A549 (cell line): ENCODE measurements at regions not wholly inside any gene's neighbourhood (a gene's known extent, or its start where the extent isn't known, plus 50 kb on each side); places are given as distances from the start of the nearest gene placed in this dataset.

ENCODE experiments used
- ATAC-seq, 2 experiments: fragments of 200-7000 bp in 1 of 2; fragments of >200 bp in 1 of 2; cut with Nextera tagmentation in 1 of 2; cut with Tn5 transposase in 1 of 2; 3 replicates each; pipeline versions ENCODE4 v1.8.0 to v1.9.1; 2018 to 2020; ENCODE audit warnings: mild to moderate bottlenecking in 1 of 2, moderate library complexity in 1 of 2
- CTCF ChIA-PET: fragments of 300-600 bp; sonication (Branson Sonifier 250); formaldehyde crosslinking; extraction: SDS; loops from one replicate; lab custom pipeline; 2021; ENCODE audit warnings: antibody characterized with exemption, inconsistent platforms; lab: Yijun Ruan, JAX
- POLR2A ChIA-PET: fragments of 350-600 bp; formaldehyde crosslinking; extraction: SDS; loops from one replicate; lab custom pipeline; 2021; ENCODE audit warnings: antibody characterized with exemption, inconsistent platforms; lab: Yijun Ruan, JAX
- DNase-seq, 2 experiments: peaks; one replicate each; pipeline versions ENCODE4 v3.0.0 to v3.0.0-alpha.2; 2011 to 2016; ENCODE audit warnings: low read depth in 1 of 2, low spot score in 1 of 2
- FAIRE-seq: peaks from 2 replicates; lab custom pipeline; 2011; peaks lifted over from hg19 to GRCh38; lab: Jason Lieb, UNC
- H3K27ac ChIP-seq, 2 experiments: fragments of >200 bp; sonication (Bioruptor Twin); formaldehyde crosslinking; 3 replicates each; pipeline ENCODE4 v1.5.1; 2016 to 2017
- H3K4me1 ChIP-seq: fragments of >200 bp; sonication (Bioruptor Twin); formaldehyde crosslinking; 3 replicates; pipeline ENCODE4 v1.6.1; 2016
- H3K4me2 ChIP-seq: fragments of >200 bp; sonication (Bioruptor Twin); formaldehyde crosslinking; 3 replicates; pipeline ENCODE4 v1.6.1; 2016
- H3K4me3 ChIP-seq: fragments of >200 bp; sonication (Bioruptor Twin); formaldehyde crosslinking; 3 replicates; pipeline ENCODE4 v1.5.1; 2016
- H3K9me3 ChIP-seq: fragments of >200 bp; sonication (Bioruptor Twin); formaldehyde crosslinking; 3 replicates; pipeline ENCODE4 v1.6.1; 2016
- BCL3 ChIP-seq: fragments of >200 bp; sonication (Bioruptor Twin); formaldehyde crosslinking; IDR thresholded peaks from 3 replicates; pipeline ENCODE4 v1.6.1; 2016
- BHLHE40 ChIP-seq: IDR thresholded peaks from 2 replicates; pipeline ENCODE4 v1.6.1; 2012; ENCODE audit warnings: low read depth, low read length, inconsistent platforms
- CBX8 ChIP-seq: fragments of 200-600 bp; sonication (generic); IDR thresholded peaks from 2 replicates; pipeline ENCODE4 v1.6.1; 2016
- CEBPB ChIP-seq, 2 experiments: fragments of >200 bp in 1 of 2; sonication (Bioruptor Twin) in 1 of 2; formaldehyde crosslinking in 1 of 2; IDR thresholded peaks; 2 replicates each; pipeline ENCODE4 v1.6.1; 2012 to 2016
- CTCF ChIP-seq: fragments of >200 bp; sonication (Bioruptor Twin); formaldehyde crosslinking; IDR thresholded peaks from 3 replicates; pipeline ENCODE4 v1.5.1; 2016
- E2F6 ChIP-seq: IDR thresholded peaks from 2 replicates; pipeline ENCODE4 v1.6.1; 2012; ENCODE audit warnings: low read depth, borderline replicate concordance
- EHMT2 ChIP-seq: fragments of 200-600 bp; sonication (generic); IDR thresholded peaks from 2 replicates; pipeline ENCODE4 v1.6.1; 2016; ENCODE audit warnings: antibody characterized with exemption, low read depth, mild to moderate bottlenecking, moderate library complexity
- ESRRA ChIP-seq: fragments of 150-350 bp; IDR thresholded peaks from 2 replicates; pipeline ENCODE4 v1.6.1; 2014; ENCODE audit warnings: mild to moderate bottlenecking, low read length, borderline replicate concordance
- FOSB ChIP-seq: fragments of 250-450 bp; sonication (Bioruptor Pico); IDR thresholded peaks from 2 replicates; pipeline ENCODE4 v1.5.0; 2020; ENCODE audit warnings: mild to moderate bottlenecking, moderate library complexity
- FOSL2 ChIP-seq, 2 experiments: fragments of 450-650 bp in 1 of 2; fragments of >200 bp in 1 of 2; sonication (Bioruptor Twin) in 1 of 2; formaldehyde crosslinking; IDR thresholded peaks; 2 replicates each; pipeline versions ENCODE4 v1.5.0 to v1.6.1; 2016 to 2020; ENCODE audit warnings: mild to moderate bottlenecking in 1 of 2, moderate library complexity in 1 of 2
- FOXS1 ChIP-seq: fragments of 250-450 bp; sonication (Bioruptor Pico); IDR thresholded peaks from 2 replicates; pipeline ENCODE4 v1.5.0; 2020; ENCODE audit warnings: mild to moderate bottlenecking, moderate library complexity
- HDAC2 ChIP-seq: fragments of 200-600 bp; sonication (generic); IDR thresholded peaks from 2 replicates; pipeline ENCODE4 v1.6.1; 2016
- JUN ChIP-seq, 2 experiments: fragments of >200 bp; sonication (Bioruptor Twin); formaldehyde crosslinking; IDR thresholded peaks; 2 replicates in 1 of 2; 3 replicates in 1 of 2; pipeline ENCODE4 v1.6.1; 2016 to 2017
- KDM5A ChIP-seq: fragments of 200-600 bp; sonication (generic); IDR thresholded peaks from 2 replicates; pipeline ENCODE4 v1.6.1; 2016; ENCODE audit warnings: antibody characterized with exemption, mild to moderate bottlenecking
- MAFK ChIP-seq: fragments of 450-650 bp; IDR thresholded peaks from 2 replicates; pipeline ENCODE4 v1.6.1; 2014; ENCODE audit not compliant: partially characterized antibody
- MAZ ChIP-seq: fragments of 150-350 bp; IDR thresholded peaks from 2 replicates; pipeline ENCODE4 v1.6.1; 2014; ENCODE audit warnings: antibody characterized with exemption, low read depth, low read length, borderline replicate concordance
- POLR2A ChIP-seq: IDR thresholded peaks from 2 replicates; pipeline ENCODE4 v1.6.1; 2012; ENCODE audit warnings: mild to moderate bottlenecking, low read length
- POLR2AphosphoS2 ChIP-seq: conservative IDR thresholded peaks from 2 replicates; pipeline ENCODE4 v1.6.1; 2012; ENCODE audit warnings: low read length, improper control_type of control experiment, inconsistent platforms
- REST ChIP-seq: fragments of 200-600 bp; sonication (generic); IDR thresholded peaks from 2 replicates; pipeline ENCODE4 v1.6.1; 2016; ENCODE audit warnings: antibody characterized with exemption, mild to moderate bottlenecking, moderate library complexity
- RFX5 ChIP-seq: fragments of 450-650 bp; IDR thresholded peaks from 2 replicates; pipeline ENCODE4 v1.7.1; 2014; ENCODE audit warnings: antibody characterized with exemption, mild to moderate bottlenecking, moderate library complexity
- RNF2 ChIP-seq: fragments of 200-600 bp; sonication (generic); IDR thresholded peaks from 2 replicates; pipeline ENCODE4 v1.6.1; 2016; ENCODE audit warnings: low read depth, mild to moderate bottlenecking, antibody characterized with exemption, moderate library complexity, borderline replicate concordance
- SREBF2 ChIP-seq: fragments of 450-650 bp; IDR thresholded peaks from 2 replicates; pipeline ENCODE4 v1.6.1; 2014; ENCODE audit warnings: mild to moderate bottlenecking, moderate library complexity
- TFCP2L1 ChIP-seq: fragments of 250-450 bp; sonication (Bioruptor Pico); IDR thresholded peaks from 2 replicates; pipeline ENCODE4 v1.5.0; 2021; ENCODE audit warnings: mild to moderate bottlenecking
- USF2 ChIP-seq: fragments of 450-650 bp; IDR thresholded peaks from 2 replicates; pipeline ENCODE4 v1.6.1; 2014; ENCODE audit warnings: antibody characterized with exemption
- ZFP36 ChIP-seq: fragments of 450-650 bp; IDR thresholded peaks from 2 replicates; pipeline ENCODE4 v1.6.1; 2014; ENCODE audit warnings: borderline replicate concordance; ENCODE audit not compliant: partially characterized antibody
- ZNF302 ChIP-seq: fragments of 250-450 bp; sonication (Bioruptor Pico); IDR thresholded peaks from 2 replicates; pipeline ENCODE4 v1.9.0; 2021; ENCODE audit warnings: inconsistent platforms, mild to moderate bottlenecking, moderate library complexity
- ZSCAN20 ChIP-seq: fragments of 250-450 bp; sonication (Bioruptor Pico); IDR thresholded peaks from 2 replicates; pipeline ENCODE4 v1.8.0; 2022; ENCODE audit warnings: mild to moderate bottlenecking, moderate library complexity
- WGBS: methylation state at CpG from one replicate; pipeline ENCODE4 v1.1.6; 2017; ENCODE audit errors: missing lambda C conversion rate; 5-methylcytosine and 5-hydroxymethylcytosine counted together

GRCh38 chr4:4782969-4783368 lies 76.5 kb upstream of the MSX1 start:
- FAIRE-seq (no peak), DNase-seq (no peak), ATAC-seq (no peak)
- 52% methylated on average over 8 of the region's 8 CpGs for WGBS
- no peaks in the 10 kb centered on the region for H3K9me3 ChIP-seq
- CTCF ChIA-PET: no interaction called here
- no peak overlapping the region for H3K4me3 ChIP-seq
- no peak overlapping the region for H3K27ac ChIP-seq
- H3K4me2 ChIP-seq: no peak overlapping the region
- H3K4me1 ChIP-seq: no peaks in the 10 kb centered on the region
- TF ChIP-seq JUN (IDR thresholded peaks at IDR 0.05): no peak
- TF ChIP-seq USF2: no peak
- no peak for TF ChIP-seq BHLHE40
- no peak for TF ChIP-seq ZFP36
- TF ChIP-seq MAZ: no peak
- TF ChIP-seq CBX8: no peak
- TF ChIP-seq MAFK: no peak
- TF ChIP-seq REST: no peak
- no peak for TF ChIP-seq E2F6
- TF ChIP-seq HDAC2: no peak
- TF ChIP-seq FOSL2 (IDR thresholded peaks at IDR 0.05): no peak
- no peak for TF ChIP-seq FOSL2 (CRISPR knock-in tag; IDR thresholded peaks at IDR 0.05)
- no peak for TF ChIP-seq POLR2A
- no peak for TF ChIP-seq SREBF2
- no peak for TF ChIP-seq FOXS1 (CRISPR knock-in tag)
- no peak for TF ChIP-seq ZNF302 (CRISPR knock-in tag)
- POLR2A ChIA-PET: no interaction called here

GRCh38 chr4:4781936-4782707 lies 77.3 kb upstream of the MSX1 start:
- Histone ChIP-seq H3K4me2 (no peak overlapping the region), H3K9me3 (no peaks in the 10 kb centered on the region)
- CTCF ChIA-PET: interaction anchor here (0.6 kb wide), 1 partner anchor 196 kb away, joined by 3 read pairs; no protein-coding TSS in a partner anchor

GRCh38 chr4:4780729-4781244 lies 78.7 kb upstream of the MSX1 start:
- TF ChIP-seq CEBPB (IDR thresholded peaks at IDR 0.05) (no peak), SREBF2 (no peak), USF2 (no peak), ZSCAN20 (CRISPR knock-in tag) (no peak), BCL3 (no peak), ZNF302 (CRISPR knock-in tag) (no peak), KDM5A (no peak), EHMT2 (no peak), POLR2AphosphoS2 (no peak), CTCF (no peak), TFCP2L1 (no peak)
- FAIRE-seq (no peak), DNase-seq (peak in 1 of 2 experiments; percentile 6), ATAC-seq (no peak)
- CTCF ChIA-PET: no interaction called here
- H3K4me3 ChIP-seq: no peak overlapping the region
- no peak overlapping the region for H3K27ac ChIP-seq
- POLR2A ChIA-PET: no interaction called here
- H3K4me2 ChIP-seq: no peak overlapping the region
- no peaks in the 10 kb centered on the region for H3K4me1 ChIP-seq
- 29% methylated on average over 6 of the region's 6 CpGs for WGBS
- H3K9me3 ChIP-seq: no peaks in the 10 kb centered on the region

More at GRCh38 chr4:4781936-4782707, 77.3 kb upstream of the MSX1 start:
- FAIRE-seq: no peak
- DNase-seq: no peak
- no peak for ATAC-seq
- Histone ChIP-seq H3K4me3 (no peak overlapping the region), H3K4me1 (no peaks in the 10 kb centered on the region), H3K27ac (no peak overlapping the region)
- no peak for TF ChIP-seq RFX5
- no peak for TF ChIP-seq ESRRA
- TF ChIP-seq RNF2: no peak
- TF ChIP-seq FOSB (CRISPR knock-in tag): no peak
- peak; percentile 74 for TF ChIP-seq MAFK
- 24% methylated on average over 12 of the region's 14 CpGs for WGBS
- POLR2A ChIA-PET: no interaction called here
